ENCODE measurements at regions not wholly inside any gene's neighbourhood (a gene's known extent, or its start where the extent isn't known, plus 50 kb on each side); places are given as distances from the start of the nearest gene placed in this dataset.

- no peaks in the 10 kb centered on the region for H3K9me1 ChIP-seq (replicated peaks; ENCODE audit: control insufficient read depth, extremely low read depth, insufficient read depth, low read length)
- dilution Hi-C loops (cut with MboI; ENCODE audit: extremely low pct_ligation_motif_present, low sequenced_read_pairs) = no loop called here
Observed at GRCh38 chr21:18960306-18960705, 556.7 kb upstream of the TMPRSS15 start.

More at GRCh38 chr21:18960306-18960705, 556.7 kb upstream of the TMPRSS15 start:
- FAIRE-seq (no peak), DNase-seq (ENCODE audit: low read depth, low spot score) (no peak)
- no peaks in the 10 kb centered on the region for H3K27me3 ChIP-seq (ENCODE audit: control insufficient read depth in 2 of 2, insufficient read depth in 2 of 2, low read length in 2 of 2)
- no peak overlapping the region for H3K4me3 ChIP-seq (replicated peaks in 1 of 3; ENCODE audit: insufficient read depth in 1 of 3, low read depth in 1 of 3, low read length in 3 of 3)
- H3K27ac ChIP-seq (ENCODE audit: insufficient read depth, low read depth, low read length) = no peak overlapping the region
- TF ChIP-seq CTCF (IDR thresholded peaks at IDR 0.05; ENCODE audit: extremely low read depth in 1 of 2, insufficient read depth in 1 of 2, low read depth in 1 of 2, low read length in 2 of 2) (no peak), POLR2A (IDR thresholded peaks at IDR 0.05; ENCODE audit: low read depth, low read length) (no peak), FOS (IDR thresholded peaks at IDR 0.05; ENCODE audit: borderline replicate concordance, insufficient read depth, low read length) (no peak), JUN (IDR thresholded peaks at IDR 0.05; ENCODE audit: borderline replicate concordance, insufficient read depth, insufficient read length, low read depth) (no peak), MAX (IDR thresholded peaks at IDR 0.05; ENCODE audit: insufficient read depth, insufficient read length) (no peak), POLR2AphosphoS5 (IDR thresholded peaks at IDR 0.05; ENCODE audit: insufficient read depth, low read depth, low read length) (no peak), EZH2 (IDR thresholded peaks at IDR 0.05; ENCODE audit: borderline replicate concordance, low read depth, low read length, severe bottlenecking) (no peak)
- no peak overlapping the region for H3K4me2 ChIP-seq (ENCODE audit: insufficient read depth, low read length)
- ChIA-PET CTCF (no interaction called here), POLR2A (no interaction called here)
- no peaks in the 10 kb centered on the region for H4K20me1 ChIP-seq (replicated peaks; ENCODE audit: control insufficient read depth, extremely low read depth, insufficient read depth, low read length)
- H3K9ac ChIP-seq (replicated peaks; ENCODE audit: extremely low read depth, insufficient read depth, low read length) = no peak overlapping the region
- no peaks in the 10 kb centered on the region for H3K4me1 ChIP-seq (ENCODE audit: control insufficient read depth, extremely low read depth, insufficient read depth, low read length)
- no peaks in the 10 kb centered on the region for H3K9me3 ChIP-seq (replicated peaks; ENCODE audit: control insufficient read depth, insufficient read depth, low read length)
- H3K36me3 ChIP-seq (ENCODE audit: control insufficient read depth in 2 of 2, extremely low read depth in 1 of 2, insufficient read depth in 2 of 2, low read length in 2 of 2) = no peaks in the 10 kb centered on the region
- H2AFZ ChIP-seq (ENCODE audit: low read depth, low read length) = no peak overlapping the region
- H3K79me2 ChIP-seq (ENCODE audit: control insufficient read depth, insufficient read depth, low read length) = no peaks in the 10 kb centered on the region
- intact Hi-C loops (cut with micrococcal nuclease) = no loop called here
- no TSS peak for BruUV-seq (replicated peaks)

All from endothelial cell of umbilical vein (primary cell).